T-helper 17 cell (primary cell): ENCODE measurements at regions not wholly inside any gene's neighbourhood (a gene's known extent, or its start where the extent isn't known, plus 50 kb on each side); places are given as distances from the start of the nearest gene placed in this dataset.

ENCODE experiments used
- ATAC-seq: fragments of 150-1000 bp; cut with Tn5 transposase; 2 replicates; pipeline ENCODE4 v1.10.0; 2021; ENCODE audit warnings: mild to moderate bottlenecking, moderate library complexity
- DNase-seq, 3 donors: peaks; one replicate each; pipeline versions ENCODE4 v3.0.0 to v3.0.0-alpha.2; 2020 to 2021
- H3K9me3 ChIP-seq: one replicate; pipeline ENCODE4 v1.7.0; 2013; ENCODE audit warnings: low read length, mild to moderate bottlenecking; ENCODE audit not compliant: control insufficient read depth, poor library complexity, severe bottlenecking
- H3K27ac Mint-ChIP-seq: one replicate; pipeline ENCODE4 v1.8.0; 2022; ENCODE audit warnings: mild to moderate bottlenecking, moderate library complexity, mixed read lengths
- H3K27me3 Mint-ChIP-seq: one replicate; pipeline ENCODE4 v1.8.0; 2022; ENCODE audit warnings: mixed read lengths
- H3K36me3 Mint-ChIP-seq: one replicate; pipeline ENCODE4 v1.8.0; 2022; ENCODE audit warnings: low read depth, mixed read lengths
- H3K4me1 Mint-ChIP-seq: one replicate; pipeline ENCODE4 v1.8.0; 2022; ENCODE audit warnings: mild to moderate bottlenecking, mixed read lengths
- H3K4me3 Mint-ChIP-seq: one replicate; pipeline ENCODE4 v1.8.0; 2022; ENCODE audit warnings: mild to moderate bottlenecking, moderate library complexity, mixed read lengths

GRCh38 chr5:160175438-160176218 lies 53.7 kb upstream of the FABP6 start:
- H3K36me3 Mint-ChIP-seq, result no peaks in the 10 kb centered on the region
- no peak overlapping the region for H3K27ac Mint-ChIP-seq
- DNase-seq (no peak), ATAC-seq (no peak)
- no peaks in the 10 kb centered on the region for H3K9me3 ChIP-seq
- H3K4me3 Mint-ChIP-seq, result no peak overlapping the region
- peaks cover 4% of the 10 kb centered on the region for H3K4me1 Mint-ChIP-seq
- peaks cover 24% of the 10 kb centered on the region for H3K27me3 Mint-ChIP-seq

GRCh38 chr5:160174780-160175437 lies 54.4 kb upstream of the FABP6 start:
- H3K4me3 Mint-ChIP-seq, result no peak overlapping the region
- no peaks in the 10 kb centered on the region for H3K36me3 Mint-ChIP-seq
- ATAC-seq, result no peak
- no peak for DNase-seq
- H3K27me3 Mint-ChIP-seq, result peaks cover 24% of the 10 kb centered on the region
- H3K4me1 Mint-ChIP-seq, result peaks cover 4% of the 10 kb centered on the region
- no peaks in the 10 kb centered on the region for H3K9me3 ChIP-seq
- no peak overlapping the region for H3K27ac Mint-ChIP-seq

- no peaks in the 10 kb centered on the region for H3K9me3 ChIP-seq
- H3K27me3 Mint-ChIP-seq, result peaks cover 30% of the 10 kb centered on the region
- H3K4me3 Mint-ChIP-seq, result no peak overlapping the region
- H3K27ac Mint-ChIP-seq, result no peak overlapping the region
- no peak for ATAC-seq
- H3K36me3 Mint-ChIP-seq, result no peaks in the 10 kb centered on the region
- DNase-seq, result no peak
- peaks cover 4% of the 10 kb centered on the region for H3K4me1 Mint-ChIP-seq
Measured at GRCh38 chr5:160174290-160174689, 55.0 kb upstream of the FABP6 start.

- no peak for DNase-seq
- Mint-ChIP-seq H3K4me3 (no peak overlapping the region), H3K36me3 (no peaks in the 10 kb centered on the region), H3K4me1 (peaks cover 4% of the 10 kb centered on the region), H3K27me3 (peaks cover 48% of the 10 kb centered on the region), H3K27ac (no peak overlapping the region)
- ATAC-seq, result no peak
- H3K9me3 ChIP-seq, result no peaks in the 10 kb centered on the region
Measured at GRCh38 chr5:160171666-160172065, 52.4 kb upstream of the PWWP2A start.

- H3K4me1 Mint-ChIP-seq, result no peaks in the 10 kb centered on the region
- H3K27ac Mint-ChIP-seq, result no peak overlapping the region
- ATAC-seq (no peak), DNase-seq (no peak)
- H3K9me3 ChIP-seq, result no peaks in the 10 kb centered on the region
- H3K4me3 Mint-ChIP-seq, result no peak overlapping the region
- peaks cover 2% of the 10 kb centered on the region for H3K36me3 Mint-ChIP-seq
- peaks cover 59% of the 10 kb centered on the region for H3K27me3 Mint-ChIP-seq
Measured at GRCh38 chr5:160169326-160169725, 50.1 kb upstream of the PWWP2A start.
